ENCODE measurements at regions not wholly inside any gene's neighbourhood (a gene's known extent, or its start where the extent isn't known, plus 50 kb on each side); places are given as distances from the start of the nearest gene placed in this dataset.
A peak's percentile ranks its signal among the peaks of the same experiment; 100 is the strongest.
"Not testable (repeated sequence)": the region's sequence is repeated elsewhere in the genome, so short reads cannot be mapped to it uniquely, and the experiment has no call there.

- H2AFZ ChIP-seq (ENCODE audit: low read depth, low read length) = no peak overlapping the region
- H3K4me1 ChIP-seq (ENCODE audit: insufficient read depth, low read length) = no peaks in the 10 kb centered on the region
- H3K4me3 ChIP-seq (ENCODE audit: low read length) = no peak overlapping the region
- H3K36me3 ChIP-seq (ENCODE audit: insufficient read depth, low read length) = no peaks in the 10 kb centered on the region
- no peaks in the 10 kb centered on the region for H3K27me3 ChIP-seq (ENCODE audit: insufficient read depth, low read length)
- H3K9me3 ChIP-seq (ENCODE audit: low read length) = no peaks in the 10 kb centered on the region
Observed at GRCh38 chr4:126757219-126757618, 875.5 kb upstream of the INTU start.

GRCh38 chr4:126758493-126758892 lies 874.3 kb upstream of the INTU start:
- Histone ChIP-seq H3K27me3 (ENCODE audit: insufficient read depth, low read length) (no peaks in the 10 kb centered on the region), H3K4me1 (ENCODE audit: insufficient read depth, low read length) (no peaks in the 10 kb centered on the region), H3K4me3 (ENCODE audit: low read length) (no peak overlapping the region), H3K9me3 (ENCODE audit: low read length) (no peaks in the 10 kb centered on the region), H3K36me3 (ENCODE audit: insufficient read depth, low read length) (no peaks in the 10 kb centered on the region), H2AFZ (ENCODE audit: low read depth, low read length) (no peak overlapping the region)

DNA sequence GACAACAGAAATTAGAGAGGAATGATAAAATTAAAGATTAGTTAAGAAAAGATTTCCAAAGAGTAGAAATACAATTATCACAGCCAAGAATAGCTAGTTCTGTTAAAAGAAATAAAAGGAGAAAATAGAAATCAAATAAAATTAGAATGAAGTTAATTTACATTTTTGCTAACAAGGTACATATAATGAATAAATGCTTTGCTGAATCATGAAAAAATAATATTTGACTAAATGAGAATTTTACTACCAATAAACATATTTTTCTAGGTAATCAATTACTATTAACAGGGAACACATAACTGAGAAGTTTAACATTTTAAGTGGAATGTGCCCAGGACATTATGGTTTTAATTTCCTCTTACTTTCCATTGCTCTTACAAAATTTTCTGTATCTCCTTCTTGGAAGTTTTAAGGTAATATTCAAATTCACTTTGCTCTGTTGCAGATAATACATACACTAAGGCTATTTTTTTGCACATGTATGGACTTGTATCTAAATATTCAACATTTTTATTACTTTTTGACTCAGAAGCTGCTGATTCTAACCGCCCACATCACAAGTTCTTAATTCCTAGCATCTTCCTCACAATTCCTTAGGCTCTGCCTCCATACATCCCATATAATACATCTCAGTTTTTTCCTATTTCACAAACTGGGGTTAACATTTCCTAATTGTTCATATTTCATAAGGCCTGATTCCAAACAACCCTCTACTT lies 870.7 kb upstream of the INTU start:
- H3K36me3 ChIP-seq (ENCODE audit: insufficient read depth, low read length) = no peaks in the 10 kb centered on the region
- H3K4me1 ChIP-seq (ENCODE audit: insufficient read depth, low read length) = no peaks in the 10 kb centered on the region
- H3K4me3 ChIP-seq (ENCODE audit: low read length) = no peak overlapping the region
- H3K9me3 ChIP-seq (ENCODE audit: low read length) = no peaks in the 10 kb centered on the region
- H2AFZ ChIP-seq (ENCODE audit: low read depth, low read length) = no peak overlapping the region
- no peaks in the 10 kb centered on the region for H3K27me3 ChIP-seq (ENCODE audit: insufficient read depth, low read length)

DNA sequence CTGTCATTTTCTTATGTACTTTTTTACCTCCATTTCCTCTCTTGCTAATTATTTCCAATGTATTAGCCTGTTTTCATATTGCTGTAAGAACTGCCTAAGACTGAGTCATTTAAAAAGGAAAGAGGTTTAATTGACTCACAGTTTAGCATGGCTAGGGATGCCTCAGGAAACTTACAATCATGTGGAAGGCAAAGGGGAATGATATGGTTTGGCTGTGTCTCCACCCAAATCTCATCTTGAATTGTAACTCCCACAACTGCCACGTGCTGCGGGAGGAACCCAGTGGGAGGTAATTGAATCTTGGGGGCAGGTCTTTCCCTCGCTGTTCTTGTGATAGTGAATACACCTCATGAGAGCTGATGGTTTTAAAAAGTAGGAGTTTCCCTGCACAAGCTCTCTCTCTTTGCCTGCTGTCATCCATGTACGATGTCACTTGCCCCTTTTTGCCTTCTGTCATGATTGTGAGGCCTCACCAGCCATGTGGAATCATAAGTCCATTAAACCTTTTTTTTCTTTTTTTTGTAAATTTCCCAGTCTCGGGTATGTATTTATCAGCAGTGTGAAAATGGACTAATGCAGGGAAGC lies 870.0 kb upstream of the INTU start:
- Histone ChIP-seq H3K36me3 (ENCODE audit: insufficient read depth, low read length) (no peaks in the 10 kb centered on the region), H3K4me1 (ENCODE audit: insufficient read depth, low read length) (no peaks in the 10 kb centered on the region), H2AFZ (ENCODE audit: low read depth, low read length) (no peak overlapping the region), H3K9me3 (ENCODE audit: low read length) (no peaks in the 10 kb centered on the region), H3K4me3 (ENCODE audit: low read length) (no peak overlapping the region), H3K27me3 (ENCODE audit: insufficient read depth, low read length) (no peaks in the 10 kb centered on the region)

DNA sequence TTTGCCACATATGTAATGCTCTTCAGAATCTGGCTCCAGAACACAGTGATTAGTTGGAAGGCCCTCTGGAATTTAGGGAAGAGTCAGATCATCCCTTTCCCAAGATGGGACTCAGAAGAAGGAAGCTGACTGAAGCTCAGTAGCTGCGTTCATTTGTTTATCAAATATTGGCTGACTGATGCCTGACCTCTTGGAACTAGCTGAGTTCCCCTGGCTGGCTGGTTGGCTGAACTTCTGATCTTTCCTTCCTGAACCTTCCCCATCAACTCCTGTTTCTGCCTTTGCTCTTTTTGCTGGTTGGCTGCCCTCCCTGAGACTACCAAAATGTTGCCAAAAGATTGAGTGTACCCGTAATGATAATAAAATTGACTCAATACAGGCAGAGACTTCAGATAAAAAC lies 866.5 kb upstream of the INTU start:
- no peaks in the 10 kb centered on the region for H3K36me3 ChIP-seq (ENCODE audit: insufficient read depth, low read length)
- H3K4me1 ChIP-seq (ENCODE audit: insufficient read depth, low read length) = no peaks in the 10 kb centered on the region
- no peak overlapping the region for H2AFZ ChIP-seq (ENCODE audit: low read depth, low read length)
- H3K27me3 ChIP-seq (ENCODE audit: insufficient read depth, low read length) = no peaks in the 10 kb centered on the region
- H3K9me3 ChIP-seq (ENCODE audit: low read length) = peaks cover 2% of the 10 kb centered on the region
- H3K4me3 ChIP-seq (ENCODE audit: low read length) = no peak overlapping the region

- no peak overlapping the region for H2AFZ ChIP-seq (ENCODE audit: low read depth, low read length)
- H3K4me1 ChIP-seq (ENCODE audit: insufficient read depth, low read length) = no peaks in the 10 kb centered on the region
- peaks cover 2% of the 10 kb centered on the region for H3K9me3 ChIP-seq (ENCODE audit: low read length)
- H3K27me3 ChIP-seq (ENCODE audit: insufficient read depth, low read length) = no peaks in the 10 kb centered on the region
- no peaks in the 10 kb centered on the region for H3K36me3 ChIP-seq (ENCODE audit: insufficient read depth, low read length)
- H3K4me3 ChIP-seq (ENCODE audit: low read length) = no peak overlapping the region
Observed at GRCh38 chr4:126768338-126768737, 864.4 kb upstream of the INTU start.

GRCh38 chr4:126770811-126771553 lies 861.8 kb upstream of the INTU start:
- not testable (repeated sequence) for H3K27me3 ChIP-seq (ENCODE audit: insufficient read depth, low read length); H2AFZ ChIP-seq (ENCODE audit: low read depth, low read length); H3K9me3 ChIP-seq (ENCODE audit: low read length); H3K4me3 ChIP-seq (ENCODE audit: low read length); H3K4me1 ChIP-seq (ENCODE audit: insufficient read depth, low read length); H3K36me3 ChIP-seq (ENCODE audit: insufficient read depth, low read length)

DNA sequence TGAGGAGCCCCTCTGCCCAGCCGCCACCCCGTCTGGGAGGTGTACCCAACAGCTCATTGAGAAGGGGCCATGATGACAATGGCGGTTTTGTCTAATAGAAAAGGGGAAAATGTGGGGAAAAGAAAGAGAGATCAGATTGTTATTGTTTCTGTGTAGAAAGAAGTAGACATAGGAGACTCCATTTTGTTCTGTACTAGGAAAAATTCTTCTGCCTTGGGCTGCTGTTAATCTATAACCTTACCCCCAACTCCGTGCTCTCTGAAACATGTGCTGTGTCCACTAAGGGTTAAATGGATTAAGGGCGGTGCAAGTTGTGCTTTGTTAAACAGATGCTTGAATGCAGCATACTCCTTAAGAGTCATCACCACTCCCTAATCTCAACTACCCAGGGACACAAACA lies 861.1 kb upstream of the INTU start:
- H3K36me3 ChIP-seq (ENCODE audit: insufficient read depth, low read length) = not testable (repeated sequence)

GRCh38 chr4:126772662-126773061 lies 860.1 kb upstream of the INTU start:
- no peak overlapping the region for H2AFZ ChIP-seq (ENCODE audit: low read depth, low read length)
- peaks cover 2% of the 10 kb centered on the region for H3K4me1 ChIP-seq (ENCODE audit: insufficient read depth, low read length)
- no peaks in the 10 kb centered on the region for H3K27me3 ChIP-seq (ENCODE audit: insufficient read depth, low read length)
- no peaks in the 10 kb centered on the region for H3K36me3 ChIP-seq (ENCODE audit: insufficient read depth, low read length)
- H3K9me3 ChIP-seq (ENCODE audit: low read length) = peaks cover 2% of the 10 kb centered on the region
- no peak overlapping the region for H3K4me3 ChIP-seq (ENCODE audit: low read length)

More for the DNA sequence above, 861.1 kb upstream of the INTU start:
- not testable (repeated sequence) for H3K27me3 ChIP-seq (ENCODE audit: insufficient read depth, low read length); H3K9me3 ChIP-seq (ENCODE audit: low read length); H3K4me3 ChIP-seq (ENCODE audit: low read length); H2AFZ ChIP-seq (ENCODE audit: low read depth, low read length); H3K4me1 ChIP-seq (ENCODE audit: insufficient read depth, low read length)

- peaks cover 2% of the 10 kb centered on the region for H3K4me1 ChIP-seq (ENCODE audit: insufficient read depth, low read length)
- H3K27me3 ChIP-seq (ENCODE audit: insufficient read depth, low read length) = no peaks in the 10 kb centered on the region
- no peak overlapping the region for H3K4me3 ChIP-seq (ENCODE audit: low read length)
- no peak overlapping the region for H2AFZ ChIP-seq (ENCODE audit: low read depth, low read length)
- no peaks in the 10 kb centered on the region for H3K9me3 ChIP-seq (ENCODE audit: low read length)
- H3K36me3 ChIP-seq (ENCODE audit: insufficient read depth, low read length) = no peaks in the 10 kb centered on the region
Observed at GRCh38 chr4:126775485-126776106, 857.2 kb upstream of the INTU start.

DNA sequence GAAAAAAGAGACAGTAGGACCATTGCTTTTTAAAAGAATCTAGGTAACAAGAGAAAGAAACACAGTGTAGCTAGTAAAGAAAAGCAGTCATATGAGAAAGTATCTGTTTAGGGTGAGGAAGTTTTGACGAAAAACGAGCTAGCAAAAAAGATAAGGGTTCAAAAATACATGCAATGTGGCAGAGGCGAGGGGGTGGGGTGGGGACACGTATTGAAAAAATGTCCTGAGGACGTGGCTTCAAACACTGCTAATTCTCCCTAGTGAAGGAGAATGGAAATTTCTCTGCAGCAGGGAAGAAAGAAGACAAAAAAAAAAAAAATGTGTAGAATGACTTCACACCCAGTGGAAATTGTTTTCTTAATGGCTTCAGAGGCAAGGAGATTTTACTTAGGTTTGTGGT lies 856.4 kb upstream of the INTU start:
- Histone ChIP-seq H3K4me1 (ENCODE audit: insufficient read depth, low read length) (peaks cover 2% of the 10 kb centered on the region), H3K4me3 (ENCODE audit: low read length) (no peak overlapping the region), H3K27me3 (ENCODE audit: insufficient read depth, low read length) (no peaks in the 10 kb centered on the region), H3K9me3 (ENCODE audit: low read length) (no peaks in the 10 kb centered on the region), H2AFZ (ENCODE audit: low read depth, low read length) (peak overlapping the region; percentile 67), H3K36me3 (ENCODE audit: insufficient read depth, low read length) (no peaks in the 10 kb centered on the region)

DNA sequence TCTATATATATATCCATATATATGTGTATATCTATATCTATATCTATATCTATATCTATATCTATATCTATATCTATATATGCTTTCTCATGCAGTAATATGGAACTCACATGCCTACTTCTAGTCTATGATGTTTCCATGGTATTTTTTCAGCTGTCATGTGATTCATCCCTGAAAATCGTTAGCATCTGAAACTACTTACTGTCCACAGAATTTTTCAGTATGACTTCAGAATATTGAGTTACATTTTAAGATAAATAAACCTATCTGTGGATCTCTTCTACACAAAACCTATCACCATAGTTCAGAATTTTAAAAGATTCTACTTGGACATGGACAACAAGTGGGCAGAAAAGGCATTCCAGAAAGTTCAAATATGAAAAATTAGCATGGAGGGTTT lies 855.1 kb upstream of the INTU start:
- Histone ChIP-seq H3K27me3 (ENCODE audit: insufficient read depth, low read length) (no peaks in the 10 kb centered on the region), H3K4me3 (ENCODE audit: low read length) (no peak overlapping the region), H3K36me3 (ENCODE audit: insufficient read depth, low read length) (no peaks in the 10 kb centered on the region), H2AFZ (ENCODE audit: low read depth, low read length) (no peak overlapping the region), H3K4me1 (ENCODE audit: insufficient read depth, low read length) (peaks cover 2% of the 10 kb centered on the region), H3K9me3 (ENCODE audit: low read length) (no peaks in the 10 kb centered on the region)

- no peaks in the 10 kb centered on the region for H3K9me3 ChIP-seq (ENCODE audit: low read length)
- no peak overlapping the region for H2AFZ ChIP-seq (ENCODE audit: low read depth, low read length)
- no peaks in the 10 kb centered on the region for H3K27me3 ChIP-seq (ENCODE audit: insufficient read depth, low read length)
- no peak overlapping the region for H3K4me3 ChIP-seq (ENCODE audit: low read length)
- H3K4me1 ChIP-seq (ENCODE audit: insufficient read depth, low read length) = peaks cover 2% of the 10 kb centered on the region
- H3K36me3 ChIP-seq (ENCODE audit: insufficient read depth, low read length) = no peaks in the 10 kb centered on the region
Observed at GRCh38 chr4:126778348-126778747, 854.4 kb upstream of the INTU start.

Data from neuron (in vitro differentiated cells).